ENCODE measurements at regions not wholly inside any gene's neighbourhood (a gene's known extent, or its start where the extent isn't known, plus 50 kb on each side); places are given as distances from the start of the nearest gene placed in this dataset.

DNA sequence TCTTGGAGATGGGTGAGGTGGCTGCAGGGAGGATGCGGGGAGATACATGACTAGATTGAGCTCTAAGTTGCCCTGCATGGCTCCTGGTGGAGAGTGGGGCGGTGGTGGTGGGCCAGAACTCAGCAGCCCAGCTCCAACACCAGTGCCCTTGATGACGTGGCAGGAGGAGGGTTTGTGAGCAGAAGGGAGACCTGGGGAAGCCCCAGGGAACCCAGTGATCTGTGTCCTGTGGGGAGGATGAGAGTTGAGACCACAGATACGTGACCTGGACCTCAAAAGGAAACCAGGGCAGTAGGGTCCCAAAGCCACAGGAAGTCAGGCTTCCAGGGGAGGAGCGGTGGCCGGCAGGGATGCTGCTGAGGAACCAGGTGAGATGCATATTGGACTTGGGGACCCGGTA, 989.1 kb upstream of the TMEM132C start:
- TF ChIP-seq, protein P1, sequence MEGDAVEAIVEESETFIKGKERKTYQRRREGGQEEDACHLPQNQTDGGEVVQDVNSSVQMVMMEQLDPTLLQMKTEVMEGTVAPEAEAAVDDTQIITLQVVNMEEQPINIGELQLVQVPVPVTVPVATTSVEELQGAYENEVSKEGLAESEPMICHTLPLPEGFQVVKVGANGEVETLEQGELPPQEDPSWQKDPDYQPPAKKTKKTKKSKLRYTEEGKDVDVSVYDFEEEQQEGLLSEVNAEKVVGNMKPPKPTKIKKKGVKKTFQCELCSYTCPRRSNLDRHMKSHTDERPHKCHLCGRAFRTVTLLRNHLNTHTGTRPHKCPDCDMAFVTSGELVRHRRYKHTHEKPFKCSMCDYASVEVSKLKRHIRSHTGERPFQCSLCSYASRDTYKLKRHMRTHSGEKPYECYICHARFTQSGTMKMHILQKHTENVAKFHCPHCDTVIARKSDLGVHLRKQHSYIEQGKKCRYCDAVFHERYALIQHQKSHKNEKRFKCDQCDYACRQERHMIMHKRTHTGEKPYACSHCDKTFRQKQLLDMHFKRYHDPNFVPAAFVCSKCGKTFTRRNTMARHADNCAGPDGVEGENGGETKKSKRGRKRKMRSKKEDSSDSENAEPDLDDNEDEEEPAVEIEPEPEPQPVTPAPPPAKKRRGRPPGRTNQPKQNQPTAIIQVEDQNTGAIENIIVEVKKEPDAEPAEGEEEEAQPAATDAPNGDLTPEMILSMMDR (conservative IDR thresholded peaks at IDR 0.05): no peak
- TF ChIP-seq EZH2 (IDR thresholded peaks at IDR 0.05; ENCODE audit: low read depth): no peak
